ENCODE measurements at regions not wholly inside any gene's neighbourhood (a gene's known extent, or its start where the extent isn't known, plus 50 kb on each side); places are given as distances from the start of the nearest gene placed in this dataset.

DNA sequence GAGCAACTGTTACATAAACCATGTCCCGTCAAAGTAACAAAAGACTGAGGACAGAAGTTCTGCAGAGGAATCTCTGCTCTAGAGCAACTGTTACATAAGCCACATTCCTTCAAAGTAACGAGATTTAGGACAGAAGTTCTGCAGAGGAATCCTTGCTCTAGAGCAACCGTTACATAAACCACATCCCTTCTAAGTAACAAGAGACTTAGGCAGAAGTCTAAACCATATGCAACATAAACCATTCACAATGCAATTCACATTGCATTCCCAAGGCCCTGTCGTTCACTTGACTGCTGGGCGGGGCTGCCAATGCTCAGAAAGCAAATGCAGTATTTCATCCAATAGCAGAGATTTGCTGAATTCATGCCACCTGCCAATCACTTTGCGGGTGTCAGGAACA, 124.4 kb upstream of the PUDP start:
- Histone ChIP-seq H3K4me3 (ENCODE audit: insufficient read length, low read depth) (no peak overlapping the region), H3K36me3 (ENCODE audit: insufficient read depth, insufficient read length, low read length) (no peaks in the 10 kb centered on the region), H3K9me3 (ENCODE audit: insufficient read depth, low read length) (no peaks in the 10 kb centered on the region), H3K9ac (ENCODE audit: insufficient read length, low read depth) (no peak overlapping the region), H3K4me1 (ENCODE audit: insufficient read depth, insufficient read length) (no peaks in the 10 kb centered on the region), H3K27me3 (ENCODE audit: insufficient read depth, insufficient read length) (no peaks in the 10 kb centered on the region)
- TF ChIP-seq YY1 (IDR thresholded peaks at IDR 0.05; ENCODE audit: insufficient read depth, insufficient read length) (no peak), SUZ12 (IDR thresholded peaks at IDR 0.05; ENCODE audit: extremely low read depth, insufficient read depth, insufficient read length) (no peak), ZNF274 (IDR thresholded peaks at IDR 0.05; ENCODE audit: low read depth, low read length) (no peak)
- no peak for DNase-seq (ENCODE audit: low read depth, low spot score)

DNA sequence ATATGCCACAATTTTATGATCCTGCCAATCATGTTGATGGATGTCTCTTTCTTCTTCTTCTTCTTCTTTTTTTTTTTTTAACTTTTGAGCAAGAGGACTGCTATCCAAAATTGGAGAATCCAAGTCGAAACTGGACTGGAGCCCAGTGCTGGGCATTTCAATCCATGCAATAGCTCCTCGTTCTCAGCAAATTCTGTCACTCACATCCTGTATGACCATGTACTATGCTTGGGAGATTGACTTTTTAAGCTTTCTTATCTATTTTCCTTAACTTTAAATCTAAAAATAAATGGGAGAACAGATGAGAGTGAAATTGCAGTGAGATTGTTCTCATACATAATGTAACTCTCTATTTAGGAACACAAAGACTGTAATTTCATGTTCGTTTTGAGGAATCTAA, 123.0 kb upstream of the PUDP start:
- no peak for TF ChIP-seq SUZ12 (IDR thresholded peaks at IDR 0.05; ENCODE audit: extremely low read depth, insufficient read depth, insufficient read length)
- TF ChIP-seq ZNF274 (IDR thresholded peaks at IDR 0.05; ENCODE audit: low read depth, low read length) = no peak
- no peak for TF ChIP-seq YY1 (IDR thresholded peaks at IDR 0.05; ENCODE audit: insufficient read depth, insufficient read length)
- Histone ChIP-seq H3K27me3 (ENCODE audit: insufficient read depth, insufficient read length) (no peaks in the 10 kb centered on the region), H3K36me3 (ENCODE audit: insufficient read depth, insufficient read length, low read length) (no peaks in the 10 kb centered on the region), H3K9ac (ENCODE audit: insufficient read length, low read depth) (no peak overlapping the region), H3K4me3 (ENCODE audit: insufficient read length, low read depth) (no peak overlapping the region), H3K4me1 (ENCODE audit: insufficient read depth, insufficient read length) (no peaks in the 10 kb centered on the region), H3K9me3 (ENCODE audit: insufficient read depth, low read length) (no peaks in the 10 kb centered on the region)
- no peak for DNase-seq (ENCODE audit: low read depth, low spot score)

GRCh38 chrX:7269991-7270390, 122.0 kb upstream of the PUDP start:
- TF ChIP-seq YY1 (IDR thresholded peaks at IDR 0.05; ENCODE audit: insufficient read depth, insufficient read length) (no peak), SUZ12 (IDR thresholded peaks at IDR 0.05; ENCODE audit: extremely low read depth, insufficient read depth, insufficient read length) (no peak), ZNF274 (IDR thresholded peaks at IDR 0.05; ENCODE audit: low read depth, low read length) (no peak)

DNA sequence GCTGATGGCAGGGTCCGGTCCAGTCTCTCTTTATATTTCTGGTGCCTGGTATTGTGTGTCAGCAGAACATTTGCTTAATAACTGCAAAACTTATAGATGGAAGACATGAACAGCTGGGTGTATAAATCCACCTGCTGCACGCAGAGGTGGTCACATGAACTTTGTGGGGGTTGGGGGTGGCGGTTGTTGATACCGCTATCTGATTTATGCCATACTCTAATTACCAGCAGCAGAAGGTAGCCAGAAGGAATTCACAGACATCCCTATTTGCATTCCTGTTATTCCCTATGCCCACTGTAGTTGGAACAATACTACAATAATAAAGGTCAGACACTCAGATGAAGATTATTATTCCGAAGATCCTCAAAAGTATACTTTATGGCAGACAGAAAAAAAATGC, 121.6 kb upstream of the PUDP start:
- TF ChIP-seq ZNF274 (IDR thresholded peaks at IDR 0.05; ENCODE audit: low read depth, low read length) (no peak), SUZ12 (IDR thresholded peaks at IDR 0.05; ENCODE audit: extremely low read depth, insufficient read depth, insufficient read length) (no peak), YY1 (IDR thresholded peaks at IDR 0.05; ENCODE audit: insufficient read depth, insufficient read length) (no peak)
- H3K9me3 ChIP-seq (ENCODE audit: insufficient read depth, low read length) = no peaks in the 10 kb centered on the region
- no peak for DNase-seq (ENCODE audit: low read depth, low spot score)
- no peaks in the 10 kb centered on the region for H3K27me3 ChIP-seq (ENCODE audit: insufficient read depth, insufficient read length)
- H3K4me3 ChIP-seq (ENCODE audit: insufficient read length, low read depth) = no peak overlapping the region
- H3K36me3 ChIP-seq (ENCODE audit: insufficient read depth, insufficient read length, low read length) = no peaks in the 10 kb centered on the region
- no peaks in the 10 kb centered on the region for H3K4me1 ChIP-seq (ENCODE audit: insufficient read depth, insufficient read length)
- no peak overlapping the region for H3K9ac ChIP-seq (ENCODE audit: insufficient read length, low read depth)

More at GRCh38 chrX:7269991-7270390, 122.0 kb upstream of the PUDP start:
- no peak overlapping the region for H3K9ac ChIP-seq (ENCODE audit: insufficient read length, low read depth)
- H3K27me3 ChIP-seq (ENCODE audit: insufficient read depth, insufficient read length) = no peaks in the 10 kb centered on the region
- H3K36me3 ChIP-seq (ENCODE audit: insufficient read depth, insufficient read length, low read length) = no peaks in the 10 kb centered on the region
- no peak for DNase-seq (ENCODE audit: low read depth, low spot score)
- no peaks in the 10 kb centered on the region for H3K4me1 ChIP-seq (ENCODE audit: insufficient read depth, insufficient read length)
- H3K4me3 ChIP-seq (ENCODE audit: insufficient read length, low read depth) = no peak overlapping the region
- no peaks in the 10 kb centered on the region for H3K9me3 ChIP-seq (ENCODE audit: insufficient read depth, low read length)

GRCh38 chrX:7266288-7266687, 118.3 kb upstream of the PUDP start:
- DNase-seq (ENCODE audit: low read depth, low spot score) = no peak
- Histone ChIP-seq H3K9ac (ENCODE audit: insufficient read length, low read depth) (no peak overlapping the region), H3K27me3 (ENCODE audit: insufficient read depth, insufficient read length) (no peaks in the 10 kb centered on the region), H3K36me3 (ENCODE audit: insufficient read depth, insufficient read length, low read length) (no peaks in the 10 kb centered on the region), H3K4me1 (ENCODE audit: insufficient read depth, insufficient read length) (no peaks in the 10 kb centered on the region), H3K4me3 (ENCODE audit: insufficient read length, low read depth) (no peak overlapping the region), H3K9me3 (ENCODE audit: insufficient read depth, low read length) (no peaks in the 10 kb centered on the region)
- TF ChIP-seq ZNF274 (IDR thresholded peaks at IDR 0.05; ENCODE audit: low read depth, low read length) = no peak
- TF ChIP-seq SUZ12 (IDR thresholded peaks at IDR 0.05; ENCODE audit: extremely low read depth, insufficient read depth, insufficient read length) = no peak
- TF ChIP-seq YY1 (IDR thresholded peaks at IDR 0.05; ENCODE audit: insufficient read depth, insufficient read length) = no peak

- Histone ChIP-seq H3K4me3 (ENCODE audit: insufficient read length, low read depth) (no peak overlapping the region), H3K9me3 (ENCODE audit: insufficient read depth, low read length) (no peaks in the 10 kb centered on the region), H3K36me3 (ENCODE audit: insufficient read depth, insufficient read length, low read length) (no peaks in the 10 kb centered on the region), H3K9ac (ENCODE audit: insufficient read length, low read depth) (no peak overlapping the region), H3K4me1 (ENCODE audit: insufficient read depth, insufficient read length) (no peaks in the 10 kb centered on the region), H3K27me3 (ENCODE audit: insufficient read depth, insufficient read length) (no peaks in the 10 kb centered on the region)
- no peak for DNase-seq (ENCODE audit: low read depth, low spot score)
- TF ChIP-seq ZNF274 (IDR thresholded peaks at IDR 0.05; ENCODE audit: low read depth, low read length) = no peak
- no peak for TF ChIP-seq SUZ12 (IDR thresholded peaks at IDR 0.05; ENCODE audit: extremely low read depth, insufficient read depth, insufficient read length)
- no peak for TF ChIP-seq YY1 (IDR thresholded peaks at IDR 0.05; ENCODE audit: insufficient read depth, insufficient read length)
These were observed 116.4 kb upstream of the PUDP start for GRCh38 chrX:7264399-7264798.

- H3K9ac ChIP-seq (ENCODE audit: insufficient read length, low read depth) = no peak overlapping the region
These were observed 116.0 kb upstream of the PUDP start for GRCh38 chrX:7263961-7264360.

DNA sequence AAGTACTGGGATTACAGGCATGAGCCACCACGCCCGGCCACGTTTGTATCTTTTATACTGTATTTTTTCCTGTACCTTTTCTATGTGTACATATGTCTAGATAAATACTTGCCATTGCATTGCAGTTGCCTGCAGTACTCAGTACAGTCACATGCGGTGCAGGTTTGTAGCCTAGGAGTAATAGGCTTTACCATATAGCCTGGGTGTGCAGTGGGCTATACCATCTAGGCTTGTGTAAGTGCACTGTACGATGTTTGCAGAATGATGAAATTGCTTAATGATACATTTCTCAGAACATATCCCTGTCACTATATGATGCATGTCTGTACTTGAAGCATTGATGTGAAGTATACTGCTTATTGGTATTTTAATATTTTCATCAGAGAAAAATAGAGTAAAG, 115.4 kb upstream of the PUDP start:
- Histone ChIP-seq H3K4me1 (ENCODE audit: insufficient read depth, insufficient read length) (no peaks in the 10 kb centered on the region), H3K4me3 (ENCODE audit: insufficient read length, low read depth) (no peak overlapping the region)

More at GRCh38 chrX:7263961-7264360, 116.0 kb upstream of the PUDP start:
- Histone ChIP-seq H3K9me3 (ENCODE audit: insufficient read depth, low read length) (no peaks in the 10 kb centered on the region), H3K27me3 (ENCODE audit: insufficient read depth, insufficient read length) (no peaks in the 10 kb centered on the region), H3K4me3 (ENCODE audit: insufficient read length, low read depth) (no peak overlapping the region), H3K36me3 (ENCODE audit: insufficient read depth, insufficient read length, low read length) (no peaks in the 10 kb centered on the region), H3K4me1 (ENCODE audit: insufficient read depth, insufficient read length) (no peaks in the 10 kb centered on the region)
- DNase-seq (ENCODE audit: low read depth, low spot score) = no peak
- TF ChIP-seq ZNF274 (IDR thresholded peaks at IDR 0.05; ENCODE audit: low read depth, low read length) = no peak
- no peak for TF ChIP-seq SUZ12 (IDR thresholded peaks at IDR 0.05; ENCODE audit: extremely low read depth, insufficient read depth, insufficient read length)

More for the DNA sequence above, 115.4 kb upstream of the PUDP start:
- no peak for DNase-seq (ENCODE audit: low read depth, low spot score)
- H3K9me3 ChIP-seq (ENCODE audit: insufficient read depth, low read length) = no peaks in the 10 kb centered on the region
- H3K36me3 ChIP-seq (ENCODE audit: insufficient read depth, insufficient read length, low read length) = no peaks in the 10 kb centered on the region
- TF ChIP-seq SUZ12 (IDR thresholded peaks at IDR 0.05; ENCODE audit: extremely low read depth, insufficient read depth, insufficient read length) = no peak
- no peak for TF ChIP-seq YY1 (IDR thresholded peaks at IDR 0.05; ENCODE audit: insufficient read depth, insufficient read length)
- no peak for TF ChIP-seq ZNF274 (IDR thresholded peaks at IDR 0.05; ENCODE audit: low read depth, low read length)
- no peaks in the 10 kb centered on the region for H3K27me3 ChIP-seq (ENCODE audit: insufficient read depth, insufficient read length)
- H3K9ac ChIP-seq (ENCODE audit: insufficient read length, low read depth) = no peak overlapping the region
